Keratinocyte (primary cell): ENCODE measurements at regions not wholly inside any gene's neighbourhood (a gene's known extent, or its start where the extent isn't known, plus 50 kb on each side); places are given as distances from the start of the nearest gene placed in this dataset.

Experiments
- EZH2 ChIP-seq: IDR thresholded peaks from one replicate; pipeline ENCODE4 v1.6.1; 2012; ENCODE audit warnings: inconsistent platforms, mild to moderate bottlenecking, low read length, moderate library complexity
- TF ChIP-seq, protein P1 (sequence below), 3 experiments: IDR thresholded peaks in 1 of 3; conservative IDR thresholded peaks in 1 of 3; optimal IDR thresholded peaks in 1 of 3; 2 replicates in 2 of 3; 3 replicates in 1 of 3; pipeline versions ENCODE3 to v1.5.1; 2011; ENCODE audit warnings: low read length in 3 of 3, mild to moderate bottlenecking in 3 of 3, moderate library complexity in 2 of 3, control low read depth in 1 of 3, inconsistent platforms in 1 of 3; ENCODE audit not compliant: insufficient read depth in 2 of 3; ENCODE audit errors: extremely low read depth in 1 of 3

GRCh38 chr22:22364207-22364606 lies 119.6 kb downstream of the VPREB1 start:
- TF ChIP-seq, protein P1, sequence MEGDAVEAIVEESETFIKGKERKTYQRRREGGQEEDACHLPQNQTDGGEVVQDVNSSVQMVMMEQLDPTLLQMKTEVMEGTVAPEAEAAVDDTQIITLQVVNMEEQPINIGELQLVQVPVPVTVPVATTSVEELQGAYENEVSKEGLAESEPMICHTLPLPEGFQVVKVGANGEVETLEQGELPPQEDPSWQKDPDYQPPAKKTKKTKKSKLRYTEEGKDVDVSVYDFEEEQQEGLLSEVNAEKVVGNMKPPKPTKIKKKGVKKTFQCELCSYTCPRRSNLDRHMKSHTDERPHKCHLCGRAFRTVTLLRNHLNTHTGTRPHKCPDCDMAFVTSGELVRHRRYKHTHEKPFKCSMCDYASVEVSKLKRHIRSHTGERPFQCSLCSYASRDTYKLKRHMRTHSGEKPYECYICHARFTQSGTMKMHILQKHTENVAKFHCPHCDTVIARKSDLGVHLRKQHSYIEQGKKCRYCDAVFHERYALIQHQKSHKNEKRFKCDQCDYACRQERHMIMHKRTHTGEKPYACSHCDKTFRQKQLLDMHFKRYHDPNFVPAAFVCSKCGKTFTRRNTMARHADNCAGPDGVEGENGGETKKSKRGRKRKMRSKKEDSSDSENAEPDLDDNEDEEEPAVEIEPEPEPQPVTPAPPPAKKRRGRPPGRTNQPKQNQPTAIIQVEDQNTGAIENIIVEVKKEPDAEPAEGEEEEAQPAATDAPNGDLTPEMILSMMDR (optimal IDR thresholded peaks at IDR 0.05 in 1 of 3, IDR thresholded peaks at IDR 0.05 in 1 of 3, conservative IDR thresholded peaks at IDR 0.05 in 1 of 3; ENCODE audit: extremely low read depth in 1 of 3, insufficient read depth in 2 of 3, low read length in 3 of 3), result no peak
- TF ChIP-seq EZH2, result no peak
